Mucosa of descending colon (tissue), 3 donors: ENCODE measurements at regions not wholly inside any gene's neighbourhood (a gene's known extent, or its start where the extent isn't known, plus 50 kb on each side); places are given as distances from the start of the nearest gene placed in this dataset.

Experiments
- ATAC-seq: fragments of 200-7000 bp; cut with Tn5 transposase; one replicate; pipeline ENCODE4 v1.9.1; 2020; ENCODE audit warnings: mild to moderate bottlenecking, moderate library complexity
- DNase-seq, 3 donors: peaks; one replicate each; pipeline ENCODE4 v3.0.0-alpha.2; 2020
- H3K36me3 ChIP-seq: fragments of 200-600 bp; one replicate; pipeline ENCODE4 v1.8.0; 2021; ENCODE audit warnings: low read depth, mild to moderate bottlenecking
- H3K4me1 ChIP-seq: fragments of 200-600 bp; one replicate; pipeline ENCODE4 v1.8.0; 2021; ENCODE audit warnings: low read depth, mild to moderate bottlenecking
- H3K4me3 ChIP-seq: fragments of 200-600 bp; one replicate; pipeline ENCODE4 v1.8.0; 2021; ENCODE audit warnings: mild to moderate bottlenecking
- H3K9me3 ChIP-seq: fragments of 200-600 bp; one replicate; pipeline ENCODE4 v1.8.0; 2021; ENCODE audit warnings: mild to moderate bottlenecking
- intact Hi-C, 2 donors: fragments of 100-400 bp; cut with DNase I in 1 of 2; cut with micrococcal nuclease in 1 of 2; formaldehyde crosslinking; loops; one replicate each; pipeline versions ENCODE4 v1.11.0 to v1.11.1; 2022; cut with DNase I, micrococcal nuclease
- TF ChIP-seq, protein P1 (sequence below): fragments of 200-600 bp; IDR thresholded peaks from one replicate; pipeline ENCODE4 v1.8.0; 2022; ENCODE audit warnings: antibody characterized with exemption, mild to moderate bottlenecking
- donor health status: DM: no; HTN: no; CAD: no; lungs with moderate emphysema.
- donor health status: DM: no; HTN: no; CAD: no.
- donor health status: DM: no; HTN: yes; CAD: no.

DNA sequence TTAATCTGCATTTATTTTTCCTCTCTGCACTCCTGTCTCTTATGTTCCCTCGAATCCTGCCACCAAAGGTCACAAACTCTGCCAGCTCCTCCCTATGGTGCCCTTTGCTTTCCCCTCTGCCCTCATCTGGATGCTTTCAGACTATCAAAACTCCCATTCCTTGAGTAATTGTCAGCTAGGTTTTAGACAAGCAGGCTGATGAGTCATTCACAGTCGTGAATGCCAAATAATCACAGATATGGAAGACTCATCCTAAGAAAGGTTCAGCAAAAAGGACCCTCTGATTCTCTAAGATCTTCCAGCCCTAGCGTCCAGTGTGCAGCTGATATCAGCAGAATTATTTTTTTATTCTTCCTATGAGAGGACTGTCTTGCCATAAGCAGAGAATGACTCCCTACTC is 104.5 kb upstream of the NUDT12 start:
- no peak overlapping the region for H3K4me3 ChIP-seq
- TF ChIP-seq, protein P1, sequence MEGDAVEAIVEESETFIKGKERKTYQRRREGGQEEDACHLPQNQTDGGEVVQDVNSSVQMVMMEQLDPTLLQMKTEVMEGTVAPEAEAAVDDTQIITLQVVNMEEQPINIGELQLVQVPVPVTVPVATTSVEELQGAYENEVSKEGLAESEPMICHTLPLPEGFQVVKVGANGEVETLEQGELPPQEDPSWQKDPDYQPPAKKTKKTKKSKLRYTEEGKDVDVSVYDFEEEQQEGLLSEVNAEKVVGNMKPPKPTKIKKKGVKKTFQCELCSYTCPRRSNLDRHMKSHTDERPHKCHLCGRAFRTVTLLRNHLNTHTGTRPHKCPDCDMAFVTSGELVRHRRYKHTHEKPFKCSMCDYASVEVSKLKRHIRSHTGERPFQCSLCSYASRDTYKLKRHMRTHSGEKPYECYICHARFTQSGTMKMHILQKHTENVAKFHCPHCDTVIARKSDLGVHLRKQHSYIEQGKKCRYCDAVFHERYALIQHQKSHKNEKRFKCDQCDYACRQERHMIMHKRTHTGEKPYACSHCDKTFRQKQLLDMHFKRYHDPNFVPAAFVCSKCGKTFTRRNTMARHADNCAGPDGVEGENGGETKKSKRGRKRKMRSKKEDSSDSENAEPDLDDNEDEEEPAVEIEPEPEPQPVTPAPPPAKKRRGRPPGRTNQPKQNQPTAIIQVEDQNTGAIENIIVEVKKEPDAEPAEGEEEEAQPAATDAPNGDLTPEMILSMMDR, result no peak
- intact Hi-C loops, result no loop called here
- DNase-seq (no peak), ATAC-seq (no peak)
- H3K9me3 ChIP-seq, result peaks cover 7% of the 10 kb centered on the region
- no peaks in the 10 kb centered on the region for H3K4me1 ChIP-seq
- no peaks in the 10 kb centered on the region for H3K36me3 ChIP-seq

DNA sequence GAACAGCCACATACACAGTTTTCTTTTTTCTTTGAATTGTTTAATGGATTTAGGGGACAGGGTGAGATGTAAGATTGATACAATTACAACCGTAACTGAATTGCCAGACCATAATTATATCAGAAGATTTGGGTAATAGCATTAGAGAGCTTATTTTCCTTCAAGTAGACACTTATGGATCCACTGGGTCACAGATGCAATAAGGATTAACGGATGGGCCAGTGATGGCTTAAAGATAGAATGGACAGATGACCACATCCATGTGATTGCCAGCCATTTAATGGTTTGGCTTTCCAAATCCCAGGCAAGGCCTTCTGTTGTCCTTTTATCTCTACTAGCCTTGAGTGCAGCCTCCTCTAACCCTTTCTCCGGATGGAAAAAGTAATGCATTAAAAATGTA is 94.7 kb upstream of the NUDT12 start:
- TF ChIP-seq, protein P1, result no peak
- intact Hi-C loops, result no loop called here
- Histone ChIP-seq H3K4me3 (no peak overlapping the region), H3K36me3 (no peaks in the 10 kb centered on the region), H3K4me1 (no peaks in the 10 kb centered on the region), H3K9me3 (no peaks in the 10 kb centered on the region)
- ATAC-seq (no peak), DNase-seq (no peak)

DNA sequence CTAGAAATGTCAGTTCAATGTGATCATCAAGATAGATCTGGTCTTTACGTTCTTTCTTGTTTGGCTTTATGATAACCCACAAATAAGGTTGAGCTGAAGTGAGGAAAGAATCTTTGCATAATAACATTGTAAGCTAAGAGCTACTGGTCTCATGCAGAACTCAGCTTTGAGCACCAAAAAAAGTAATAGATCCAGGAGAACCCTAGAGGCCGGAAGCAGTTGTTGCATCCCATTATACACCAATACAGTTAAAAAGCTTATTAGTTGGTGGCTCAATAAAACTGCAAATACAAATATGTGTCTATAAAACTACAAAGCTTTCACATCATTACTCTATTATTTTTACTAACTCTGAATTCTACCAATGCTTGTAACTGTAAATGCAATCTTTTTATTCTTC is 85.5 kb upstream of the NUDT12 start:
- Histone ChIP-seq H3K36me3 (no peaks in the 10 kb centered on the region), H3K4me1 (no peaks in the 10 kb centered on the region), H3K4me3 (no peak overlapping the region), H3K9me3 (no peaks in the 10 kb centered on the region)
- no peak for DNase-seq
- intact Hi-C loops, result no loop called here
- TF ChIP-seq, protein P1, result no peak
- no peak for ATAC-seq

DNA sequence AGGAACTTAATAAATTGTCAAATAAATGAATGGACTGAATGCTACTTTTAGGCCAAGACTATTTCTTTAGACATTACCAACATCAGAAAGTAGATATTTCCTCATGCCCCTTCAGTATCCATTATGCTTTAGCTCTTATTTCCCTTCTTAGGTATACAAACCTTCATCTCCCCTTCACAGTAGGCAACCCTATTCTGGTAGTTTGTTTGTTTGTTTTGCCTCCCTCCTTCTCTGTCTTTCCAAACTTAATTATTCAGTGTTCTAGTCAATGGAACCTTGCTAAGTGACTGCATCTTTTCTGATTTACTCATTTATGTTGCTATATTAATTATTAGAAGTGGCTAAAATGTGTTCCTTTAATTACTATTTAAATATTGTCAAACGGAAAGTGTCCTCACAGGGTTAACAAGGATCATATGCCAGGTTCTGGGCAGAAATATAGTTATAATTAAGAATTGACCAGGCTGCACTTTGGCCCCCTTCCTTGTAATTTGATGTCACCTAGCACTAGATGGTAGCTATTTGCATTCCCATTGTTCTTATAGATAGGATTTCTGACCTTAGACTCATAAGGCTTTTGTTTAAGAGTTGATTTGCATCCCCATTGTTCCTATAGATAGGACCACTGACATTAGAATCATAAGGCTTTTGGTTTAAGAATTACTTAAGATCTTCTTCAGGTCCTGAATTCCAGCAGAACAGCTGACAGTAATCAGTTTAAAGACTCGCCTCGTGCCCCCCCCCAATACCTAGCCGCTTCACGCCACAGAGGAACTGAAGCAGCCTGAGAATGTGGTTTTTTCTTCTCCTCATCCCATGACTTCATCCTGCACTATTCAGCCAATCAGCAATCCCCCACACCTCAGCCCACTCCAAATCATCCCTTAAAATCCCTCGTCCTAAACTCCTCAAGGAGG is 84.4 kb upstream of the NUDT12 start:
- no peak for DNase-seq
- Histone ChIP-seq H3K36me3 (no peaks in the 10 kb centered on the region), H3K9me3 (no peaks in the 10 kb centered on the region), H3K4me1 (no peaks in the 10 kb centered on the region), H3K4me3 (no peak overlapping the region)
- ATAC-seq, result no peak
- TF ChIP-seq, protein P1, result no peak
- intact Hi-C loops, result no loop called here

DNA sequence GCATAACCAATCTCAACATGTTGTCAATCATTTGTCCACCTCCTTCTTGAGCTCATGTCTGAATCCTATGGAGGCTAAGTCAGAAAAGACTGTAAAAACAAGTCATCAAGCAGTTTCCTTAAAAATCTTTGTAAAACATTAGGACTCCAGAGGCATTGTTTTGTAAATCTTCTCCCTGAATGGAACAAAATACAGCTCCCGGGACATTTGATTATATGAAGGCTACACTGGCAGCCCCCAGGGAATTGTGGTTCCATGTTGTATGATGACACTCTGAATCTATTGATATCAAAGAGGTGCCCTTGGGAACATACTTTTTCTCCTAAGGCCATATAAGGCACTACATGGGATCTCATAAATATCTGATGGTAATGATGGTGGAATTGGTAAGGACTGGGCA is 83.2 kb upstream of the NUDT12 start:
- Histone ChIP-seq H3K36me3 (no peaks in the 10 kb centered on the region), H3K9me3 (no peaks in the 10 kb centered on the region), H3K4me1 (no peaks in the 10 kb centered on the region), H3K4me3 (no peak overlapping the region)
- DNase-seq (no peak), ATAC-seq (no peak)
- intact Hi-C loops, result no loop called here
- TF ChIP-seq, protein P1, result no peak
